Endothelial cell of umbilical vein (primary cell): ENCODE measurements at regions not wholly inside any gene's neighbourhood (a gene's known extent, or its start where the extent isn't known, plus 50 kb on each side); places are given as distances from the start of the nearest gene placed in this dataset.

Source experiments
- BruUV-seq: library from RNA; stranded (reverse); fragments of 400-500 nt; replicated peaks from 2 replicates; lab custom pipeline; 2021; lab: Mats Ljungman, UMichigan
- CTCF ChIA-PET: fragments of 300-600, 350-600 bp; sonication (Branson Sonifier 250); formaldehyde crosslinking; loops from one replicate; lab custom pipeline; 2021; ENCODE audit warnings: antibody characterized with exemption, inconsistent platforms; lab: Charles Lee
- POLR2A ChIA-PET: fragments of 300-600, 350-600 bp; sonication (Branson Sonifier 250); formaldehyde crosslinking; loops from one replicate; lab custom pipeline; 2021; ENCODE audit warnings: antibody characterized with exemption, inconsistent platforms; lab: Charles Lee
- DNase-seq: peaks from one replicate; pipeline ENCODE4 v3.0.0-alpha.2; 2011; ENCODE audit warnings: low read depth, low spot score
- FAIRE-seq: peaks from 2 replicates; lab custom pipeline; 2011; peaks lifted over from hg19 to GRCh38; lab: Jason Lieb, UNC
- H2AFZ ChIP-seq: 2 replicates; pipeline ENCODE4 v1.6.0; 2012; ENCODE audit warnings: low read depth, low read length, control low read depth, inconsistent platforms
- H3K27ac ChIP-seq: 2 replicates; pipeline ENCODE4 v1.5.1; 2011; ENCODE audit warnings: low read depth, mild to moderate bottlenecking, control low read depth, low read length, moderate library complexity; ENCODE audit not compliant: insufficient read depth
- H3K27me3 ChIP-seq, 2 experiments: 2 replicates each; pipeline versions ENCODE4 v1.6.0 to v1.6.1; 2011; ENCODE audit warnings: low read length in 2 of 2, mixed read lengths in 1 of 2; ENCODE audit not compliant: control insufficient read depth in 2 of 2, insufficient read depth in 2 of 2
- H3K36me3 ChIP-seq, 2 experiments: 2 replicates in 1 of 2; 3 replicates in 1 of 2; pipeline ENCODE4 v1.5.1; 2011; ENCODE audit warnings: low read length in 2 of 2, mild to moderate bottlenecking in 1 of 2, moderate library complexity in 1 of 2; ENCODE audit not compliant: control insufficient read depth in 2 of 2, insufficient read depth in 2 of 2; ENCODE audit errors: extremely low read depth in 1 of 2
- H3K4me1 ChIP-seq: 3 replicates; pipeline ENCODE4 v1.5.1; 2011; ENCODE audit warnings: mild to moderate bottlenecking, low read length; ENCODE audit not compliant: control insufficient read depth, insufficient read depth; ENCODE audit errors: extremely low read depth
- H3K4me2 ChIP-seq: 2 replicates; pipeline ENCODE4 v1.6.1; 2011; ENCODE audit warnings: low read length, control low read depth, mixed read lengths; ENCODE audit not compliant: insufficient read depth
- H3K4me3 ChIP-seq, 3 experiments: fragments of 200-600 bp in 1 of 3; sonication (generic), shearing (Covaris generic) in 1 of 3; replicated peaks in 1 of 3; 2 replicates each; pipeline ENCODE4 v1.5.1; 2011 to 2016; ENCODE audit warnings: control low read depth in 3 of 3, low read length in 3 of 3, mild to moderate bottlenecking in 2 of 3, inconsistent platforms in 1 of 3, low read depth in 1 of 3, moderate library complexity in 1 of 3; ENCODE audit not compliant: insufficient read depth in 1 of 3
- H3K79me2 ChIP-seq: 2 replicates; pipeline ENCODE4 v1.6.0; 2012; ENCODE audit warnings: low read length, inconsistent platforms; ENCODE audit not compliant: control insufficient read depth, insufficient read depth
- H3K9ac ChIP-seq: replicated peaks from 2 replicates; pipeline ENCODE3; 2011; ENCODE audit warnings: low read length, control low read depth; ENCODE audit not compliant: insufficient read depth; ENCODE audit errors: extremely low read depth
- H3K9me1 ChIP-seq: replicated peaks from 3 replicates; pipeline ENCODE4 v1.6.0; 2011; ENCODE audit warnings: mild to moderate bottlenecking, low read length; ENCODE audit not compliant: control insufficient read depth, insufficient read depth; ENCODE audit errors: extremely low read depth
- H3K9me3 ChIP-seq: replicated peaks from 2 replicates; pipeline ENCODE4 v1.5.1; 2012; ENCODE audit warnings: low read length, inconsistent platforms; ENCODE audit not compliant: control insufficient read depth, insufficient read depth
- H4K20me1 ChIP-seq: replicated peaks from 2 replicates; pipeline ENCODE3; 2011; ENCODE audit warnings: mild to moderate bottlenecking, low read length; ENCODE audit not compliant: control insufficient read depth, insufficient read depth; ENCODE audit errors: extremely low read depth
- EZH2 ChIP-seq: IDR thresholded peaks from 2 replicates; pipeline ENCODE4 v1.6.1; 2012; ENCODE audit warnings: borderline replicate concordance, low read depth, mild to moderate bottlenecking, moderate library complexity, low read length, inconsistent platforms; ENCODE audit not compliant: severe bottlenecking
- FOS ChIP-seq: IDR thresholded peaks from 2 replicates; pipeline ENCODE4 v1.6.1; 2011; ENCODE audit warnings: mild to moderate bottlenecking, low read length, moderate library complexity, borderline replicate concordance; ENCODE audit not compliant: insufficient read depth
- GATA2 ChIP-seq: IDR thresholded peaks from 2 replicates; pipeline ENCODE4 v1.7.0; 2011; ENCODE audit warnings: low read depth, mild to moderate bottlenecking, moderate library complexity, mixed read lengths, low read length; ENCODE audit not compliant: insufficient read length, insufficient read depth
- JUN ChIP-seq: IDR thresholded peaks from 2 replicates; pipeline ENCODE4 v1.6.1; 2011; ENCODE audit warnings: borderline replicate concordance, low read depth; ENCODE audit not compliant: insufficient read length, insufficient read depth
- MYC ChIP-seq: IDR thresholded peaks from one replicate; pipeline ENCODE4 v1.6.1; 2011; ENCODE audit warnings: mild to moderate bottlenecking, low read depth, low read length
- POLR2A ChIP-seq: IDR thresholded peaks from 2 replicates; pipeline ENCODE4 v1.6.1; 2012; ENCODE audit warnings: low read depth, mild to moderate bottlenecking, control low read depth, low read length
- POLR2AphosphoS5 ChIP-seq: IDR thresholded peaks from 2 replicates; pipeline ENCODE4 v1.6.1; 2012; ENCODE audit warnings: low read depth, mild to moderate bottlenecking, control low read depth, low read length, moderate library complexity; ENCODE audit not compliant: insufficient read depth
- dilution Hi-C: fragments of 300-500 bp; cut with MboI; formaldehyde crosslinking; loops from one replicate; pipeline ENCODE4 v1.15.0; 2019; ENCODE audit warnings: low sequenced_read_pairs; ENCODE audit not compliant: extremely low pct_ligation_motif_present
- intact Hi-C: fragments of 100-400 bp; cut with micrococcal nuclease; formaldehyde crosslinking; loops from one replicate; pipeline ENCODE4 v1.10.0; 2022
- TF ChIP-seq, protein P1 (sequence below): IDR thresholded peaks from 2 replicates; pipeline ENCODE4 v1.6.1; 2011; ENCODE audit not compliant: insufficient read depth, insufficient read length
- TF ChIP-seq, protein P2 (sequence below), 2 donors: IDR thresholded peaks; 1 replicate in 1 of 2; 2 replicates in 1 of 2; pipeline ENCODE4 v1.5.1; 2011; ENCODE audit warnings: low read length in 2 of 2, mild to moderate bottlenecking in 2 of 2, moderate library complexity in 2 of 2, control low read depth in 1 of 2, inconsistent platforms in 1 of 2, low read depth in 1 of 2; ENCODE audit not compliant: insufficient read depth in 1 of 2; ENCODE audit errors: extremely low read depth in 1 of 2

DNA sequence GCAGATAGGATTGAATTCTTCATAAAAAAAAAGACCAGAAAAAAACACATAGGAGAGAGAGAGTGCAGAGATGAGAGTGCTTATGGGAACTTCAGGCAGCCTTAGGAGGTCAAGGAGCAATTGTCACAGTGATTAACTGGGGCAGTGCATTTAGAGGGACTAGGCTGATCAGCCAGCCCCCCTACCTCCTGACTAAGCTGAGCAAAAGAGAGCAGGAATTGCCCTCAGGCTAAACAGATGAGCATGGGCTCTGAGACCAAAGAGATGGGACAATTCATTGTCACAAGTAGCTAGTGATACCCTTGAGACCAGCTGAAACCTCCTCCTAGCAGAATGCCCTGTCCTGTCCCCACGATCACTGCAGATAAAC, 124.0 kb downstream of the BTG1 start:
- FAIRE-seq: no peak

More for the DNA sequence above, 124.0 kb downstream of the BTG1 start:
- CTCF ChIA-PET: interaction anchor here (2.9 kb wide), 1 partner anchor 10 kb away, joined by 11 read pairs; no protein-coding TSS in a partner anchor
- TF ChIP-seq MYC (no peak), FOS (no peak), EZH2 (no peak), POLR2A (no peak), JUN (no peak), GATA2 (no peak), POLR2AphosphoS5 (no peak)
- TF ChIP-seq, protein P1, sequence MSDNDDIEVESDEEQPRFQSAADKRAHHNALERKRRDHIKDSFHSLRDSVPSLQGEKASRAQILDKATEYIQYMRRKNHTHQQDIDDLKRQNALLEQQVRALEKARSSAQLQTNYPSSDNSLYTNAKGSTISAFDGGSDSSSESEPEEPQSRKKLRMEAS: no peak
- TF ChIP-seq, protein P2, sequence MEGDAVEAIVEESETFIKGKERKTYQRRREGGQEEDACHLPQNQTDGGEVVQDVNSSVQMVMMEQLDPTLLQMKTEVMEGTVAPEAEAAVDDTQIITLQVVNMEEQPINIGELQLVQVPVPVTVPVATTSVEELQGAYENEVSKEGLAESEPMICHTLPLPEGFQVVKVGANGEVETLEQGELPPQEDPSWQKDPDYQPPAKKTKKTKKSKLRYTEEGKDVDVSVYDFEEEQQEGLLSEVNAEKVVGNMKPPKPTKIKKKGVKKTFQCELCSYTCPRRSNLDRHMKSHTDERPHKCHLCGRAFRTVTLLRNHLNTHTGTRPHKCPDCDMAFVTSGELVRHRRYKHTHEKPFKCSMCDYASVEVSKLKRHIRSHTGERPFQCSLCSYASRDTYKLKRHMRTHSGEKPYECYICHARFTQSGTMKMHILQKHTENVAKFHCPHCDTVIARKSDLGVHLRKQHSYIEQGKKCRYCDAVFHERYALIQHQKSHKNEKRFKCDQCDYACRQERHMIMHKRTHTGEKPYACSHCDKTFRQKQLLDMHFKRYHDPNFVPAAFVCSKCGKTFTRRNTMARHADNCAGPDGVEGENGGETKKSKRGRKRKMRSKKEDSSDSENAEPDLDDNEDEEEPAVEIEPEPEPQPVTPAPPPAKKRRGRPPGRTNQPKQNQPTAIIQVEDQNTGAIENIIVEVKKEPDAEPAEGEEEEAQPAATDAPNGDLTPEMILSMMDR (IDR thresholded peaks at IDR 0.05; ENCODE audit: extremely low read depth in 1 of 2, insufficient read depth in 1 of 2, low read depth in 1 of 2, low read length in 2 of 2): no peak
- Histone ChIP-seq H3K79me2 (no peaks in the 10 kb centered on the region), H3K4me1 (no peaks in the 10 kb centered on the region), H3K9ac (no peak overlapping the region), H3K27me3 (no peaks in the 10 kb centered on the region), H3K36me3 (no peaks in the 10 kb centered on the region), H3K4me3 (no peak overlapping the region), H4K20me1 (no peaks in the 10 kb centered on the region), H3K9me1 (no peaks in the 10 kb centered on the region), H3K9me3 (no peaks in the 10 kb centered on the region), H2AFZ (no peak overlapping the region), H3K27ac (no peak overlapping the region), H3K4me2 (no peak overlapping the region)
- BruUV-seq: no TSS peak
- DNase-seq: no peak
- dilution Hi-C loops (no loop called here), intact Hi-C loops (no loop called here)
- POLR2A ChIA-PET: no interaction called here
